GM12891 (cell line): ENCODE measurements at regions not wholly inside any gene's neighbourhood (a gene's known extent, or its start where the extent isn't known, plus 50 kb on each side); places are given as distances from the start of the nearest gene placed in this dataset.

ENCODE experiments used
- POLR2A ChIP-seq: IDR thresholded peaks from 2 replicates; pipeline ENCODE4 v1.6.1; 2011; ENCODE audit warnings: low read depth, low read length, control low read depth
- POLR2AphosphoS5 ChIP-seq: IDR thresholded peaks from 2 replicates; pipeline ENCODE4 v1.6.1; 2011; ENCODE audit warnings: low read depth, low read length, control low read depth
- SPI1 ChIP-seq: IDR thresholded peaks from 2 replicates; pipeline ENCODE4 v1.6.1; 2011; ENCODE audit warnings: low read depth, low read length, control low read depth
- TAF1 ChIP-seq: IDR thresholded peaks from 2 replicates; pipeline ENCODE4 v1.6.1; 2011; ENCODE audit warnings: low read depth, low read length, control low read depth

DNA sequence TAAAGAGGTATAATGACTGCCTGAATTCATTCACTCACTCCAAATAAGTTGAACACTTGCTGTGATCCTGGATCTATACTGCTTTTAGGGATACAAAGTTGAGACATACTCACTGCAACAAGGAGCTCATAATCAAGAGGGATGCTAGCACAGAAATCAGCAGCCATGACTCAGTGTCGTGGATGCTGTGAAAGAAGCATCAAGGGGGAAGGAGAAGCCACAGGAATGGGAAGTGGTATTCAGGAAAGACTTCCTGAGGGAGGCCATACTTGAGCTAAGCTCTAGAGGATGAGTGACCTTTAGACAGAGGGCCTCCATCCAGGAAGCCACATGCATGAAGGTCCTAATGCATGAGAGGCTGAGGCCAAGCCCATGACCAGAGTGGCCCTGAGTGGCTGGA, 245.7 kb upstream of the RORA start:
- TF ChIP-seq TAF1 = no peak
- no peak for TF ChIP-seq POLR2AphosphoS5
- TF ChIP-seq POLR2A = no peak
- no peak for TF ChIP-seq SPI1
